HG02571 (cell line): ENCODE measurements at regions not wholly inside any gene's neighbourhood (a gene's known extent, or its start where the extent isn't known, plus 50 kb on each side); places are given as distances from the start of the nearest gene placed in this dataset.
A peak's percentile ranks its signal among the peaks of the same experiment; 100 is the strongest.
"Not testable (repeated sequence)": the region's sequence is repeated elsewhere in the genome, so short reads cannot be mapped to it uniquely, and the experiment has no call there.

ENCODE experiments used
- ATAC-seq: cut with Tn5 transposase; IDR thresholded peaks from one replicate; pipeline ENCODE4 v1.9.1; 2021; ENCODE audit warnings: mild to moderate bottlenecking, moderate library complexity; ENCODE audit not compliant: unreplicated experiment

GRCh38 chr2:65589667-65590066, 157.3 kb upstream of the SPRED2 start:
- no peak for ATAC-seq

- no peak for ATAC-seq
Observed at GRCh38 chr2:65587779-65588178, 155.4 kb upstream of the SPRED2 start.

- no peak for ATAC-seq
Observed at GRCh38 chr2:65586516-65586915, 154.1 kb upstream of the SPRED2 start.

- ATAC-seq = no peak
Observed at GRCh38 chr2:65583061-65583460, 150.7 kb upstream of the SPRED2 start.

- no peak for ATAC-seq
Observed at GRCh38 chr2:65582364-65582763, 150.0 kb upstream of the SPRED2 start.

GRCh38 chr2:65580824-65581223, 148.4 kb upstream of the SPRED2 start:
- ATAC-seq = no peak

GRCh38 chr2:65579506-65580235, 147.3 kb upstream of the SPRED2 start:
- no peak for ATAC-seq

GRCh38 chr2:65577654-65578053, 145.3 kb upstream of the SPRED2 start:
- no peak for ATAC-seq

GRCh38 chr2:65576861-65577601, 144.6 kb upstream of the SPRED2 start:
- ATAC-seq = no peak

GRCh38 chr2:65576278-65576677, 143.9 kb upstream of the SPRED2 start:
- no peak for ATAC-seq

GRCh38 chr2:65574993-65575392, 142.6 kb upstream of the SPRED2 start:
- no peak for ATAC-seq

- not testable (repeated sequence) for ATAC-seq
Observed at GRCh38 chr2:65568656-65569440, 136.4 kb upstream of the SPRED2 start.

GRCh38 chr2:65566617-65567016, 134.2 kb upstream of the SPRED2 start:
- ATAC-seq = no peak

- no peak for ATAC-seq
Observed at GRCh38 chr2:65565681-65566080, 133.3 kb upstream of the SPRED2 start.

- no peak for ATAC-seq
Observed at GRCh38 chr2:65564299-65564698, 131.9 kb upstream of the SPRED2 start.

GRCh38 chr2:65562890-65563289, 130.5 kb upstream of the SPRED2 start:
- ATAC-seq = no peak

GRCh38 chr2:65558743-65559142, 126.3 kb upstream of the SPRED2 start:
- no peak for ATAC-seq

- ATAC-seq = no peak
Observed at GRCh38 chr2:65557616-65558573, 125.5 kb upstream of the SPRED2 start.

- ATAC-seq = peak; percentile 66
Observed at GRCh38 chr2:65554765-65555591, 122.6 kb upstream of the SPRED2 start.
